SK-N-SH (cell line): ENCODE measurements at regions not wholly inside any gene's neighbourhood (a gene's known extent, or its start where the extent isn't known, plus 50 kb on each side); places are given as distances from the start of the nearest gene placed in this dataset.
"Not testable (repeated sequence)": the region's sequence is repeated elsewhere in the genome, so short reads cannot be mapped to it uniquely, and the experiment has no call there.

Source experiments
- EP300 ChIP-seq, 2 experiments: IDR thresholded peaks; 2 replicates each; pipeline versions ENCODE4 v1.4.0 to v1.6.1; 2012; ENCODE audit warnings: borderline replicate concordance in 1 of 2, low read depth in 1 of 2, low read length in 1 of 2
- GATA2 ChIP-seq: sonication (generic); formaldehyde crosslinking; IDR thresholded peaks from 2 replicates; pipeline ENCODE4 v1.5.0; 2020; ENCODE audit warnings: mild to moderate bottlenecking, missing genetic modification reagents
- JUND ChIP-seq: IDR thresholded peaks from 2 replicates; pipeline ENCODE4 v1.4.0; 2012
- MAX ChIP-seq: IDR thresholded peaks from 2 replicates; pipeline ENCODE4 v1.4.0; 2012; ENCODE audit warnings: low read depth
- MXI1 ChIP-seq: IDR thresholded peaks from 2 replicates; pipeline ENCODE4 v1.6.1; 2012; ENCODE audit warnings: mild to moderate bottlenecking, low read depth, low read length, improper control_type of control experiment
- POLR2AphosphoS5 ChIP-seq: IDR thresholded peaks from 2 replicates; pipeline ENCODE4 v1.6.1; 2012; ENCODE audit warnings: low read depth, low read length
- RCOR1 ChIP-seq: fragments of 150-350 bp; IDR thresholded peaks from 2 replicates; pipeline ENCODE4 v1.6.1; 2017; ENCODE audit warnings: antibody characterized with exemption, low read length
- REST ChIP-seq: IDR thresholded peaks from 2 replicates; pipeline ENCODE4 v1.6.1; 2012; ENCODE audit warnings: mild to moderate bottlenecking, low read depth, low read length, moderate library complexity
- RXRA ChIP-seq: IDR thresholded peaks from 2 replicates; pipeline ENCODE4 v1.4.0; 2012; ENCODE audit warnings: low read depth, mild to moderate bottlenecking, borderline replicate concordance
- SMC3 ChIP-seq: IDR thresholded peaks from 2 replicates; pipeline ENCODE4 v1.6.1; 2012; ENCODE audit warnings: low read depth, low read length, improper control_type of control experiment
- TEAD4 ChIP-seq: IDR thresholded peaks from 2 replicates; pipeline ENCODE4 v1.4.0; 2012; ENCODE audit warnings: mild to moderate bottlenecking, borderline replicate concordance; ENCODE audit not compliant: insufficient read depth
- YY1 ChIP-seq: IDR thresholded peaks from 2 replicates; pipeline ENCODE4 v1.4.0; 2012; ENCODE audit warnings: low read depth, mild to moderate bottlenecking
- ZBTB33 ChIP-seq: IDR thresholded peaks from 2 replicates; pipeline ENCODE4 v1.4.0; 2012; ENCODE audit warnings: low read depth, borderline replicate concordance
- TF ChIP-seq, protein P1 (sequence below): fragments of 200-600 bp; sonication (generic); IDR thresholded peaks from 2 replicates; pipeline ENCODE4 v1.6.1; 2017; ENCODE audit warnings: antibody characterized with exemption, mild to moderate bottlenecking, moderate library complexity

DNA sequence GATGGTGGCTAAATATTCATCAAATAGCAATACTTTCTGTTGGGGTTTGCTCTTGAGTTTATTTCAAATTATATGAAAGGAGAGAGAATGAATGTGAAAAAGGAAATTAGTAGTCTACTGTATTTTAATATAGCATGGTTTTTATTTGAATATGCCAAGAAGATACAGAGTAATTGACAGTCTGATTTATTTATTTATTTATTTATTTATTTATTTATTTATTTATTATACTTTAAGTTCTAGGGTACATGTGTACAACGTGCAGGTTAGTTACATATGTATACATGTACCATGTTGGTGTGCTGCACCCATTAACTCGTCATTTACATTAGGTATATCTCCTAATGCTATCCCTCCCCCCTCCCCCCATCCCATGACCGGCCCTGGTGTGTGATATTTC lies 224.2 kb upstream of the ELAVL2 start:
- TF ChIP-seq MAX; YY1; RXRA; GATA2 (CRISPR knock-in tag); POLR2AphosphoS5; EP300 (IDR thresholded peaks at IDR 0.05; ENCODE audit: borderline replicate concordance in 1 of 2, low read depth in 1 of 2, low read length in 1 of 2); ZBTB33; JUND; SMC3; RCOR1; TEAD4; MXI1; REST: not testable (repeated sequence)
- TF ChIP-seq, protein P1, sequence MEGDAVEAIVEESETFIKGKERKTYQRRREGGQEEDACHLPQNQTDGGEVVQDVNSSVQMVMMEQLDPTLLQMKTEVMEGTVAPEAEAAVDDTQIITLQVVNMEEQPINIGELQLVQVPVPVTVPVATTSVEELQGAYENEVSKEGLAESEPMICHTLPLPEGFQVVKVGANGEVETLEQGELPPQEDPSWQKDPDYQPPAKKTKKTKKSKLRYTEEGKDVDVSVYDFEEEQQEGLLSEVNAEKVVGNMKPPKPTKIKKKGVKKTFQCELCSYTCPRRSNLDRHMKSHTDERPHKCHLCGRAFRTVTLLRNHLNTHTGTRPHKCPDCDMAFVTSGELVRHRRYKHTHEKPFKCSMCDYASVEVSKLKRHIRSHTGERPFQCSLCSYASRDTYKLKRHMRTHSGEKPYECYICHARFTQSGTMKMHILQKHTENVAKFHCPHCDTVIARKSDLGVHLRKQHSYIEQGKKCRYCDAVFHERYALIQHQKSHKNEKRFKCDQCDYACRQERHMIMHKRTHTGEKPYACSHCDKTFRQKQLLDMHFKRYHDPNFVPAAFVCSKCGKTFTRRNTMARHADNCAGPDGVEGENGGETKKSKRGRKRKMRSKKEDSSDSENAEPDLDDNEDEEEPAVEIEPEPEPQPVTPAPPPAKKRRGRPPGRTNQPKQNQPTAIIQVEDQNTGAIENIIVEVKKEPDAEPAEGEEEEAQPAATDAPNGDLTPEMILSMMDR = not testable (repeated sequence)
